ENCODE measurements at regions not wholly inside any gene's neighbourhood (a gene's known extent, or its start where the extent isn't known, plus 50 kb on each side); places are given as distances from the start of the nearest gene placed in this dataset.

DNA sequence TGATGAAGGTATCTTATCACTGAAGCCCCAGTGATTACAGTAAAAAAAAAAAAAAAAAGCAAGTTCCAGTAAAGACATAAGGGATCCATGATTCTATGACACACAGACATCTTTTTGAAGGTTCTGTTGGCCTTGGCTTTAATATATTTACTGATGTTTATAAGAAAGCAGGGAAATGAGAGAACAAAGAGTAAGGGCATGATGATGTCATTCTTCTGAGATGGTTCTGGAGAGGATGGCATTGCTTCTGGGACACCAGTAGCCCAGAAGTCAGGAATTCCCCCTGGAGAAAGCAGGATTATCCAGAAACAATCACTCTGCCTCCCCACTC is 233.6 kb downstream of the FAM76B start:
- TF ChIP-seq, protein P1, sequence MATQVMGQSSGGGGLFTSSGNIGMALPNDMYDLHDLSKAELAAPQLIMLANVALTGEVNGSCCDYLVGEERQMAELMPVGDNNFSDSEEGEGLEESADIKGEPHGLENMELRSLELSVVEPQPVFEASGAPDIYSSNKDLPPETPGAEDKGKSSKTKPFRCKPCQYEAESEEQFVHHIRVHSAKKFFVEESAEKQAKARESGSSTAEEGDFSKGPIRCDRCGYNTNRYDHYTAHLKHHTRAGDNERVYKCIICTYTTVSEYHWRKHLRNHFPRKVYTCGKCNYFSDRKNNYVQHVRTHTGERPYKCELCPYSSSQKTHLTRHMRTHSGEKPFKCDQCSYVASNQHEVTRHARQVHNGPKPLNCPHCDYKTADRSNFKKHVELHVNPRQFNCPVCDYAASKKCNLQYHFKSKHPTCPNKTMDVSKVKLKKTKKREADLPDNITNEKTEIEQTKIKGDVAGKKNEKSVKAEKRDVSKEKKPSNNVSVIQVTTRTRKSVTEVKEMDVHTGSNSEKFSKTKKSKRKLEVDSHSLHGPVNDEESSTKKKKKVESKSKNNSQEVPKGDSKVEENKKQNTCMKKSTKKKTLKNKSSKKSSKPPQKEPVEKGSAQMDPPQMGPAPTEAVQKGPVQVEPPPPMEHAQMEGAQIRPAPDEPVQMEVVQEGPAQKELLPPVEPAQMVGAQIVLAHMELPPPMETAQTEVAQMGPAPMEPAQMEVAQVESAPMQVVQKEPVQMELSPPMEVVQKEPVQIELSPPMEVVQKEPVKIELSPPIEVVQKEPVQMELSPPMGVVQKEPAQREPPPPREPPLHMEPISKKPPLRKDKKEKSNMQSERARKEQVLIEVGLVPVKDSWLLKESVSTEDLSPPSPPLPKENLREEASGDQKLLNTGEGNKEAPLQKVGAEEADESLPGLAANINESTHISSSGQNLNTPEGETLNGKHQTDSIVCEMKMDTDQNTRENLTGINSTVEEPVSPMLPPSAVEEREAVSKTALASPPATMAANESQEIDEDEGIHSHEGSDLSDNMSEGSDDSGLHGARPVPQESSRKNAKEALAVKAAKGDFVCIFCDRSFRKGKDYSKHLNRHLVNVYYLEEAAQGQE (IDR thresholded peaks at IDR 0.05; ENCODE audit: low read depth) = no peak
- TF ChIP-seq TCF12 (IDR thresholded peaks at IDR 0.05; ENCODE audit: low read depth) (no peak), EGR1 (IDR thresholded peaks at IDR 0.05) (no peak), EP300 (IDR thresholded peaks at IDR 0.05; ENCODE audit: borderline replicate concordance) (no peak), RAD21 (IDR thresholded peaks at IDR 0.05; ENCODE audit: low read depth) (no peak), CEBPB (IDR thresholded peaks at IDR 0.05) (no peak), NFIC (IDR thresholded peaks at IDR 0.05) (no peak), YY1 (IDR thresholded peaks at IDR 0.05; ENCODE audit: low read depth) (no peak), FOXM1 (IDR thresholded peaks at IDR 0.05; ENCODE audit: borderline replicate concordance, low read depth) (no peak), TEAD4 (IDR thresholded peaks at IDR 0.05) (no peak), CREB1 (IDR thresholded peaks at IDR 0.05; ENCODE audit: low read depth) (no peak)
- TF ChIP-seq, protein P2, sequence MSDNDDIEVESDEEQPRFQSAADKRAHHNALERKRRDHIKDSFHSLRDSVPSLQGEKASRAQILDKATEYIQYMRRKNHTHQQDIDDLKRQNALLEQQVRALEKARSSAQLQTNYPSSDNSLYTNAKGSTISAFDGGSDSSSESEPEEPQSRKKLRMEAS (IDR thresholded peaks at IDR 0.05) = no peak
- TF ChIP-seq, protein P3, sequence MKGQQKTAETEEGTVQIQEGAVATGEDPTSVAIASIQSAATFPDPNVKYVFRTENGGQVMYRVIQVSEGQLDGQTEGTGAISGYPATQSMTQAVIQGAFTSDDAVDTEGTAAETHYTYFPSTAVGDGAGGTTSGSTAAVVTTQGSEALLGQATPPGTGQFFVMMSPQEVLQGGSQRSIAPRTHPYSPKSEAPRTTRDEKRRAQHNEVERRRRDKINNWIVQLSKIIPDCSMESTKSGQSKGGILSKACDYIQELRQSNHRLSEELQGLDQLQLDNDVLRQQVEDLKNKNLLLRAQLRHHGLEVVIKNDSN (IDR thresholded peaks at IDR 0.05) = no peak
